WTC11 (cell line): ENCODE measurements at regions not wholly inside any gene's neighbourhood (a gene's known extent, or its start where the extent isn't known, plus 50 kb on each side); places are given as distances from the start of the nearest gene placed in this dataset.

Experiments
- ATAC-seq: fragments of 200-7000 bp; cut with Tn5 transposase; 2 replicates; pipeline ENCODE4 v1.10.0; 2021; ENCODE audit warnings: mild to moderate bottlenecking, moderate library complexity
- CTCF ChIA-PET: fragments of 300-600 bp; sonication (Branson Sonifier 250); formaldehyde crosslinking; loops from one replicate; lab custom pipeline; 2021; ENCODE audit warnings: antibody characterized with exemption; lab: Charles Lee
- POLR2A ChIA-PET: fragments of 350-600 bp; sonication (Branson Sonifier 250); formaldehyde crosslinking; loops from one replicate; lab custom pipeline; 2021; ENCODE audit warnings: antibody characterized with exemption; lab: Charles Lee
- DNase-seq: peaks from one replicate; pipeline ENCODE4 v3.0.0; 2021; ENCODE audit warnings: low spot score
- H3K27ac Mint-ChIP-seq: 2 replicates; pipeline ENCODE4 v1.8.0; 2021; ENCODE audit warnings: mixed read lengths
- H3K27me3 Mint-ChIP-seq: 2 replicates; pipeline ENCODE4 v1.8.0; 2021; ENCODE audit warnings: low read depth, mild to moderate bottlenecking, moderate library complexity, mixed read lengths
- H3K36me3 Mint-ChIP-seq: 2 replicates; pipeline ENCODE4 v1.8.0; 2021; ENCODE audit warnings: mixed read lengths
- H3K4me1 Mint-ChIP-seq: 2 replicates; pipeline ENCODE4 v1.8.0; 2022; ENCODE audit warnings: mixed read lengths
- H3K4me3 Mint-ChIP-seq: 2 replicates; pipeline ENCODE4 v1.8.0; 2021; ENCODE audit warnings: mild to moderate bottlenecking, moderate library complexity, mixed read lengths
- H3K9me3 Mint-ChIP-seq: 2 replicates; pipeline ENCODE4 v1.8.0; 2021; ENCODE audit warnings: mixed read lengths
- CDX4 ChIP-seq: fragments of 250-450 bp; sonication (Bioruptor Pico); IDR thresholded peaks from 2 replicates; pipeline ENCODE4 v1.9.0; 2021; ENCODE audit warnings: moderate library complexity, mild to moderate bottlenecking, inconsistent platforms, borderline replicate concordance
- CREB1 ChIP-seq: sonication (generic); formaldehyde crosslinking; IDR thresholded peaks from 2 replicates; pipeline ENCODE4 v1.8.0; 2023; ENCODE audit warnings: mild to moderate bottlenecking, missing genetic modification reagents
- CTCF ChIP-seq: fragments of 200-600 bp; IDR thresholded peaks from 2 replicates; pipeline ENCODE4 v1.8.0; 2022; ENCODE audit warnings: antibody characterized with exemption
- ELF4 ChIP-seq: sonication (generic); formaldehyde crosslinking; IDR thresholded peaks from 2 replicates; pipeline ENCODE4 v1.8.1; 2022; ENCODE audit warnings: low read depth, mild to moderate bottlenecking, moderate library complexity, missing genetic modification reagents
- EMX1 ChIP-seq: fragments of 250-450 bp; sonication (Bioruptor Pico); IDR thresholded peaks from 2 replicates; pipeline ENCODE4 v1.8.0; 2021; ENCODE audit warnings: mild to moderate bottlenecking
- ERG ChIP-seq: fragments of 250-450 bp; sonication (Bioruptor Pico); IDR thresholded peaks from 2 replicates; pipeline ENCODE4 v1.8.0; 2021; ENCODE audit warnings: mild to moderate bottlenecking
- FOXJ3 ChIP-seq: sonication (generic); formaldehyde crosslinking; IDR thresholded peaks from 2 replicates; pipeline ENCODE4 v1.9.0; 2021; ENCODE audit warnings: missing genetic modification reagents, mild to moderate bottlenecking, borderline replicate concordance
- HMGA2 ChIP-seq: fragments of 250-450 bp; sonication (Bioruptor Pico); IDR thresholded peaks from 2 replicates; pipeline ENCODE4 v1.4.0; 2021; ENCODE audit warnings: mild to moderate bottlenecking, moderate library complexity
- IRF2 ChIP-seq: sonication (generic); formaldehyde crosslinking; IDR thresholded peaks from 2 replicates; pipeline ENCODE4 v1.8.0; 2022; ENCODE audit warnings: low read depth, missing genetic modification reagents, borderline replicate concordance
- NFE2L1 ChIP-seq: sonication (generic); formaldehyde crosslinking; IDR thresholded peaks from 2 replicates; pipeline ENCODE4 v1.8.1; 2023; ENCODE audit warnings: missing genetic modification reagents
- OVOL2 ChIP-seq: fragments of 250-450 bp; sonication (Bioruptor Pico); IDR thresholded peaks from 2 replicates; pipeline ENCODE4 v1.9.0; 2021; ENCODE audit warnings: mild to moderate bottlenecking, borderline replicate concordance
- SOX15 ChIP-seq: fragments of 250-450 bp; sonication (Bioruptor Pico); IDR thresholded peaks from 2 replicates; pipeline ENCODE4 v1.9.0; 2021; ENCODE audit warnings: mild to moderate bottlenecking
- SP1 ChIP-seq: sonication (generic); formaldehyde crosslinking; conservative IDR thresholded peaks from 2 replicates; pipeline ENCODE4 v1.8.1; 2022; ENCODE audit warnings: missing genetic modification reagents
- TEAD1 ChIP-seq: sonication (generic); formaldehyde crosslinking; IDR thresholded peaks from 2 replicates; pipeline ENCODE4 v1.8.0; 2022; ENCODE audit warnings: mild to moderate bottlenecking, missing genetic modification reagents
- USF2 ChIP-seq: sonication (generic); formaldehyde crosslinking; IDR thresholded peaks from 2 replicates; pipeline ENCODE4 v1.8.1; 2023; ENCODE audit warnings: mild to moderate bottlenecking, missing genetic modification reagents, moderate library complexity
- ZNF138 ChIP-seq: sonication (generic); formaldehyde crosslinking; conservative IDR thresholded peaks from 2 replicates; pipeline ENCODE4 v1.8.1; 2022; ENCODE audit warnings: mild to moderate bottlenecking, moderate library complexity, missing genetic modification reagents
- ZNF219 ChIP-seq: sonication (generic); formaldehyde crosslinking; IDR thresholded peaks from 2 replicates; pipeline ENCODE4 v1.8.0; 2023; ENCODE audit warnings: missing genetic modification reagents, mild to moderate bottlenecking, borderline replicate concordance
- ZNF232 ChIP-seq: sonication (generic); formaldehyde crosslinking; IDR thresholded peaks from 2 replicates; pipeline ENCODE4 v1.8.0; 2022; ENCODE audit warnings: mild to moderate bottlenecking, missing genetic modification reagents
- ZNF396 ChIP-seq: fragments of 250-450 bp; sonication (Bioruptor Pico); IDR thresholded peaks from 2 replicates; pipeline ENCODE4 v1.8.0; 2021; ENCODE audit warnings: mild to moderate bottlenecking, moderate library complexity, borderline replicate concordance
- ZNF416 ChIP-seq: fragments of 250-450 bp; sonication (Bioruptor Pico); IDR thresholded peaks from 2 replicates; pipeline ENCODE4 v1.9.0; 2021; ENCODE audit warnings: mild to moderate bottlenecking, inconsistent platforms
- ZNF423 ChIP-seq: fragments of 250-450 bp; sonication (Bioruptor Pico); IDR thresholded peaks from 2 replicates; pipeline ENCODE4 v2.1.2; 2022; ENCODE audit warnings: mild to moderate bottlenecking, moderate library complexity
- TF ChIP-seq, protein P1 (sequence below): sonication (generic); formaldehyde crosslinking; IDR thresholded peaks from 2 replicates; pipeline ENCODE4 v1.8.1; 2023; ENCODE audit warnings: mild to moderate bottlenecking, missing genetic modification reagents

DNA sequence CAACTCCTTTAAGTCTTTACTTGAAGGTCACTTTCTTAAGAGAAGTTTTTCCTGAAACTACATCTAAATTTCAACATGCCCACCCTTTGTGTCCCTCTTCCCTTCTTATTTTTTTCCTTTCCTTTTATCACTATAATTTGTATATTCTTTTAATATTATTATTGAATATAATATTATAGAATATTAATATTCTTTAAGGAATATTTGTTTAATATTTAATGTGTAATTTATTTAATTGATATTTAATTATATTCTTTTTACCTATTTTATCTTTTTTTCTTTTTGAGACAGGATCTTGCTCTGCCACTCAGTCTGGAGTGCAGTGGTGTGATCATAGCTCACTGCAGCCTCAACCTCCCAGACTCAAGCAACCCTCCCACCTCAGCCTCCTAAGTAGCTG lies 114.8 kb downstream of the KDR start:
- no peak for ATAC-seq

GRCh38 chr4:55008166-55009056 lies 117.0 kb downstream of the KDR start:
- H3K27ac Mint-ChIP-seq: no peak overlapping the region
- peak; percentile 91 for ATAC-seq
- H3K4me1 Mint-ChIP-seq: peaks cover 10% of the 10 kb centered on the region
- peak; percentile 60 for DNase-seq
- TF ChIP-seq EMX1 (CRISPR knock-in tag): no peak
- TF ChIP-seq CTCF: peak; percentile 68
- H3K36me3 Mint-ChIP-seq: no peaks in the 10 kb centered on the region
- ChIA-PET CTCF (interaction anchor here (0.5 to 1.4 kb wide), 25 partner anchors 9 to 1089 kb away, joined by 3 to 11 read pairs (median 3); no protein-coding TSS in a partner anchor), POLR2A (no interaction called here)
- no peak overlapping the region for H3K4me3 Mint-ChIP-seq
- H3K27me3 Mint-ChIP-seq: no peaks in the 10 kb centered on the region
- H3K9me3 Mint-ChIP-seq: peaks cover 15% of the 10 kb centered on the region

More for the DNA sequence above, 114.8 kb downstream of the KDR start:
- H3K4me3 Mint-ChIP-seq: no peak overlapping the region
- H3K9me3 Mint-ChIP-seq: peaks cover 18% of the 10 kb centered on the region
- H3K36me3 Mint-ChIP-seq: no peaks in the 10 kb centered on the region
- H3K27ac Mint-ChIP-seq: no peak overlapping the region
- no peaks in the 10 kb centered on the region for H3K27me3 Mint-ChIP-seq
- DNase-seq: no peak
- ChIA-PET CTCF (no interaction called here), POLR2A (no interaction called here)
- TF ChIP-seq ZNF396 (CRISPR knock-in tag) (no peak), ELF4 (CRISPR knock-in tag) (no peak), HMGA2 (CRISPR knock-in tag) (peak; percentile 99), OVOL2 (CRISPR knock-in tag) (no peak), ZNF416 (no peak), ZNF138 (CRISPR knock-in tag) (no peak), CREB1 (no peak), ERG (CRISPR knock-in tag) (no peak), USF2 (CRISPR knock-in tag) (no peak)
- H3K4me1 Mint-ChIP-seq: peaks cover 14% of the 10 kb centered on the region

DNA sequence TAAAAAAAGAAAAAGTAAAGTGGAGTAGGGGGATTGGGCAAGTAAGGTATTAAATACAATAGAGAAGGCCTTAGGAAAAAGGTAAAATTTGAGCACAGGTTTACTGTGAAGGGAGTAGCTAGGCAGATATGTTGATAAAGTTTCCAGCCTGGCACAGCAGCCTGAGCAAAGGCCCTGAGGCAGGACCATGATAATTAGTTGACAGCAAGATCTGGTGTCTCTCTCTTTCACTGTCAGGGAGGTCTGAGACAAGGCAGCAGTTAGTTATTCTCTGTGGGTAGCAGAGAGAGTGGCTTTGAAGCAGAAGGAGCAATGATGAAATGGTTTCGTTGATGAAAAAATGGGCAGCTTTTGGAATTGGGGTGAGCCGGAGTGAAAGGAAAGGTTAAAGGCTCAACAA lies 119.5 kb downstream of the KDR start:
- Mint-ChIP-seq H3K27ac (no peak overlapping the region), H3K27me3 (no peaks in the 10 kb centered on the region), H3K4me1 (peaks cover 10% of the 10 kb centered on the region), H3K9me3 (peaks cover 18% of the 10 kb centered on the region), H3K4me3 (no peak overlapping the region), H3K36me3 (no peaks in the 10 kb centered on the region)
- TF ChIP-seq CDX4 (no peak), SP1 (CRISPR knock-in tag) (no peak), SOX15 (CRISPR knock-in tag) (no peak), IRF2 (no peak)
- CTCF ChIA-PET: no interaction called here
- POLR2A ChIA-PET: no interaction called here
- no peak for DNase-seq
- ATAC-seq: no peak

DNA sequence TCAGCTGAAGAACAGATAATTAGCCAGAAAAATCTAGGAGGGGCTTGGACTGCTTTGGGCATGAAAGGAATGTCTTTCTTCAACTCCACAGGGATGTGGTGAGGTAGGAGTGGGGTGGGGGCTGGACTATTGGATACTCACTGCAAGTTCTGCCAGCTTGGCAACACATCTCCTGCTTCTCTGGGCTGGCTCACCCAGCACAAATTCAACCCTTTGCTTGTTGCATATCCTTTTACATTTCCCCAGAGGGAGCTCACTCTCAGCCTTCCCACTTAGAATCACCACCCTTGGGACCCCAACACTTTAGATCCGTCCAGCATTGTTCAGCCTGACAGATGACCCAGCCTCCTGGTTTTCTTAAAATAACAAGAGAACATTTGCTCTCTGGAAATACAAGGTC lies 120.6 kb downstream of the KDR start:
- ChIA-PET CTCF (interaction anchor here (1.3 kb wide), 1 partner anchor 180 kb away, joined by 5 read pairs; no protein-coding TSS in a partner anchor), POLR2A (no interaction called here)
- Mint-ChIP-seq H3K4me1 (peaks cover 10% of the 10 kb centered on the region), H3K36me3 (no peaks in the 10 kb centered on the region), H3K9me3 (peaks cover 12% of the 10 kb centered on the region), H3K27ac (no peak overlapping the region), H3K4me3 (no peak overlapping the region), H3K27me3 (no peaks in the 10 kb centered on the region)
- ATAC-seq: peak; percentile 21; the same call in 1 of the 2 replicates
- DNase-seq: no peak
- no peak for TF ChIP-seq CREB1
- no peak for TF ChIP-seq NFE2L1 (CRISPR knock-in tag)
- TF ChIP-seq, protein P1, sequence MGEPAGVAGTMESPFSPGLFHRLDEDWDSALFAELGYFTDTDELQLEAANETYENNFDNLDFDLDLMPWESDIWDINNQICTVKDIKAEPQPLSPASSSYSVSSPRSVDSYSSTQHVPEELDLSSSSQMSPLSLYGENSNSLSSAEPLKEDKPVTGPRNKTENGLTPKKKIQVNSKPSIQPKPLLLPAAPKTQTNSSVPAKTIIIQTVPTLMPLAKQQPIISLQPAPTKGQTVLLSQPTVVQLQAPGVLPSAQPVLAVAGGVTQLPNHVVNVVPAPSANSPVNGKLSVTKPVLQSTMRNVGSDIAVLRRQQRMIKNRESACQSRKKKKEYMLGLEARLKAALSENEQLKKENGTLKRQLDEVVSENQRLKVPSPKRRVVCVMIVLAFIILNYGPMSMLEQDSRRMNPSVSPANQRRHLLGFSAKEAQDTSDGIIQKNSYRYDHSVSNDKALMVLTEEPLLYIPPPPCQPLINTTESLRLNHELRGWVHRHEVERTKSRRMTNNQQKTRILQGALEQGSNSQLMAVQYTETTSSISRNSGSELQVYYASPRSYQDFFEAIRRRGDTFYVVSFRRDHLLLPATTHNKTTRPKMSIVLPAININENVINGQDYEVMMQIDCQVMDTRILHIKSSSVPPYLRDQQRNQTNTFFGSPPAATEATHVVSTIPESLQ (CRISPR knock-in tag): no peak
- TF ChIP-seq ZNF219 (CRISPR knock-in tag): no peak
- no peak for TF ChIP-seq ZNF232 (CRISPR knock-in tag)
- TF ChIP-seq OVOL2 (CRISPR knock-in tag): no peak
- TF ChIP-seq TEAD1 (CRISPR knock-in tag): no peak
- no peak for TF ChIP-seq IRF2
- no peak for TF ChIP-seq ZNF423 (CRISPR knock-in tag)
- TF ChIP-seq FOXJ3: no peak
